MCF 10A (cell line): ENCODE measurements at regions not wholly inside any gene's neighbourhood (a gene's known extent, or its start where the extent isn't known, plus 50 kb on each side); places are given as distances from the start of the nearest gene placed in this dataset.

Source experiments
- BruUV-seq: library from RNA; stranded (reverse); fragments of 400-500 nt; replicated peaks from 2 replicates; lab custom pipeline; 2021; lab: Mats Ljungman, UMichigan
- CTCF ChIA-PET: fragments of 300-600 bp; sonication (Branson Sonifier 250); formaldehyde crosslinking; extraction: SDS; loops from one replicate; lab custom pipeline; 2021; ENCODE audit warnings: antibody characterized with exemption, inconsistent platforms; lab: Yijun Ruan, JAX
- POLR2A ChIA-PET: fragments of 300-600, 350-650 bp; sonication (Branson Sonifier 250); formaldehyde crosslinking; extraction: SDS; loops from one replicate; lab custom pipeline; 2020; ENCODE audit warnings: antibody characterized with exemption, inconsistent platforms; lab: Yijun Ruan, JAX
- DNase-seq: peaks from one replicate; pipeline ENCODE4 v3.0.0-alpha.2; 2018; ENCODE audit not compliant: unreplicated experiment
- H3K27ac Mint-ChIP-seq: one replicate; pipeline ENCODE4 v1.8.0; 2022; ENCODE audit warnings: mild to moderate bottlenecking, low read depth, mixed read lengths; ENCODE audit not compliant: unreplicated experiment
- H3K27me3 Mint-ChIP-seq: one replicate; pipeline ENCODE4 v1.8.0; 2022; ENCODE audit warnings: mixed read lengths; ENCODE audit not compliant: insufficient read depth, unreplicated experiment
- H3K36me3 Mint-ChIP-seq: one replicate; pipeline ENCODE4 v1.8.0; 2022; ENCODE audit warnings: mild to moderate bottlenecking, moderate library complexity, mixed read lengths; ENCODE audit not compliant: insufficient read depth, unreplicated experiment
- H3K4me1 Mint-ChIP-seq: one replicate; pipeline ENCODE4 v1.8.0; 2022; ENCODE audit warnings: mixed read lengths; ENCODE audit not compliant: insufficient read depth, unreplicated experiment
- H3K4me3 Mint-ChIP-seq: one replicate; pipeline ENCODE4 v1.8.0; 2022; ENCODE audit warnings: mild to moderate bottlenecking, moderate library complexity, mixed read lengths; ENCODE audit not compliant: unreplicated experiment
- H3K9me3 Mint-ChIP-seq: one replicate; pipeline ENCODE4 v1.8.0; 2022; ENCODE audit warnings: mixed read lengths; ENCODE audit not compliant: unreplicated experiment
- intact Hi-C: fragments of 100-400 bp; cut with micrococcal nuclease; formaldehyde crosslinking; loops from 2 replicates; pipeline ENCODE4 v1.14.1; 2022
- TF ChIP-seq, protein P1 (sequence below): fragments of 200-600 bp; IDR thresholded peaks from one replicate; pipeline ENCODE4 v1.8.0; 2022; ENCODE audit warnings: antibody characterized with exemption, mild to moderate bottlenecking; ENCODE audit not compliant: unreplicated experiment

DNA sequence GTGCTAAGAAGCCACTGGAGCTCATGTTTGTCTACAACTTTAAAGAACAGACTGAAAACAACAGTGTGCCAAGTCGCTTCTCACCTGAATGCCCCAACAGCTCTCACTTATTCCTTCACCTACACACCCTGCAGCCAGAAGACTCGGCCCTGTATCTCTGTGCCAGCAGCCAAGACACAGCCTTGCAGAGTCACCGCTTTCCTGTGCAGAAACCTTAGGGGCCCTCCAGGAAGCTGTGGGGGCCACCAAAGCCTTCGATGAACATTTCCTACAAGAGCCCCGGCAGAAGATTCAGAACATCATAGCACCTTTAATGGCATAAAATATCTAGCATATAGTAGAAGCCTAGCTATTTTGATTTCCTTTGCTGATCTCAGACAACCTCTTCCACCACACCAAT is 88.0 kb upstream of the PRSS58 start:
- TF ChIP-seq, protein P1, sequence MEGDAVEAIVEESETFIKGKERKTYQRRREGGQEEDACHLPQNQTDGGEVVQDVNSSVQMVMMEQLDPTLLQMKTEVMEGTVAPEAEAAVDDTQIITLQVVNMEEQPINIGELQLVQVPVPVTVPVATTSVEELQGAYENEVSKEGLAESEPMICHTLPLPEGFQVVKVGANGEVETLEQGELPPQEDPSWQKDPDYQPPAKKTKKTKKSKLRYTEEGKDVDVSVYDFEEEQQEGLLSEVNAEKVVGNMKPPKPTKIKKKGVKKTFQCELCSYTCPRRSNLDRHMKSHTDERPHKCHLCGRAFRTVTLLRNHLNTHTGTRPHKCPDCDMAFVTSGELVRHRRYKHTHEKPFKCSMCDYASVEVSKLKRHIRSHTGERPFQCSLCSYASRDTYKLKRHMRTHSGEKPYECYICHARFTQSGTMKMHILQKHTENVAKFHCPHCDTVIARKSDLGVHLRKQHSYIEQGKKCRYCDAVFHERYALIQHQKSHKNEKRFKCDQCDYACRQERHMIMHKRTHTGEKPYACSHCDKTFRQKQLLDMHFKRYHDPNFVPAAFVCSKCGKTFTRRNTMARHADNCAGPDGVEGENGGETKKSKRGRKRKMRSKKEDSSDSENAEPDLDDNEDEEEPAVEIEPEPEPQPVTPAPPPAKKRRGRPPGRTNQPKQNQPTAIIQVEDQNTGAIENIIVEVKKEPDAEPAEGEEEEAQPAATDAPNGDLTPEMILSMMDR: no peak
- no peaks in the 10 kb centered on the region for H3K4me1 Mint-ChIP-seq
- no peaks in the 10 kb centered on the region for H3K36me3 Mint-ChIP-seq
- CTCF ChIA-PET: interaction anchor here (3.7 kb wide), 1 partner anchor 12 kb away, joined by 19 read pairs; no protein-coding TSS in a partner anchor
- no peaks in the 10 kb centered on the region for H3K9me3 Mint-ChIP-seq
- no peak overlapping the region for H3K4me3 Mint-ChIP-seq
- H3K27me3 Mint-ChIP-seq: peaks cover 25% of the 10 kb centered on the region
- intact Hi-C loops: no loop called here
- BruUV-seq: no TSS peak
- POLR2A ChIA-PET: interaction anchor here (0.6 kb wide), 1 partner anchor 846 kb away, joined by 3 read pairs; no protein-coding TSS in a partner anchor
- no peak overlapping the region for H3K27ac Mint-ChIP-seq
- DNase-seq: no peak

DNA sequence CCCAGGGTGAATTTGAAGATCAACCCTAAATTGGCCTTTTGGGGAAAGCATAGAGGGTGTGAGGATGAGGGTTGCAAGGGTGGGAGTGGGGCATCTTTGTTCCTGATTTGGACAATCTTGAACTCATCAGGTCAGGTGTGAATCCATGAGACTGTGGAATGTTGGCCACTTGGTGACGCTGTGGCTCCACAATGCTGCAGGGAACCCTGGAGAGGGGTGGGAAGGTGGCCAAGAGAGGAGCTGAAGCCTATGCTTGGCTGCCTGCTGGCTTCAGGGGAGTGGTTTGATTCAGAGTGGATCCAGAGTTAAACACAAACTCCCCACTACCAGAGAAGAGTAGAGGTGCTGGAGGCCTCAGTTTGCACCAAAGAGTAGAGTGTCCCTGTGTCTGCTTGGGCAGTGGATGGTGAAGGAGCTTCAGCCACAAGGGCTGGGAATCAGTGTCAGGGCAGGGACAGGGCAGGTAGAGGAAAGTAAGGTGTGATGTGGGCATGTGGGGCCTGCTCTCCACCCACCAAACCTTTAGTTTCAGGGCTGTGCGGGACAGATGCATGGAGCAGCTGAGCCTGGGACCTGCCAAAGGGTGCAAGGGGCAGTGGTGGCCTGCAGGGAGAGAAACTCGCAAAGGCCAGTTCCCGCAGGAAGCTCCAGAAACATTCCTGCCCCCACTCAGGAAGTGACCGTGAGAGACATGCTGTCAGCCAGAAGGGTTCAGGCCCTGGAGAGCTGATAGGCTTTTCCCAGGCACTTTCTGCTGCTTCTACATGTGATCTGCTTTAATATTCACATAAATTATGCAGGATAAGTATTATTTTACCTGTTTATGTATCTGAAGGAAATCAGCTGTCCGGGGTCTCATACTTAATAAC is 81.0 kb upstream of the PRSS58 start:
- TF ChIP-seq, protein P1: peak; percentile 18
- ChIA-PET POLR2A (no interaction called here), CTCF (interaction anchor here (0.6 to 2.1 kb wide), 12 partner anchors 10 to 897 kb away, joined by 3 to 10 read pairs (median 4); no protein-coding TSS in a partner anchor)
- intact Hi-C loops: no loop called here
- BruUV-seq: no TSS peak
- Mint-ChIP-seq H3K27ac (no peak overlapping the region), H3K36me3 (no peaks in the 10 kb centered on the region), H3K4me3 (no peak overlapping the region), H3K9me3 (no peaks in the 10 kb centered on the region), H3K4me1 (no peaks in the 10 kb centered on the region), H3K27me3 (peaks cover 40% of the 10 kb centered on the region)
- DNase-seq: peak; percentile 76

DNA sequence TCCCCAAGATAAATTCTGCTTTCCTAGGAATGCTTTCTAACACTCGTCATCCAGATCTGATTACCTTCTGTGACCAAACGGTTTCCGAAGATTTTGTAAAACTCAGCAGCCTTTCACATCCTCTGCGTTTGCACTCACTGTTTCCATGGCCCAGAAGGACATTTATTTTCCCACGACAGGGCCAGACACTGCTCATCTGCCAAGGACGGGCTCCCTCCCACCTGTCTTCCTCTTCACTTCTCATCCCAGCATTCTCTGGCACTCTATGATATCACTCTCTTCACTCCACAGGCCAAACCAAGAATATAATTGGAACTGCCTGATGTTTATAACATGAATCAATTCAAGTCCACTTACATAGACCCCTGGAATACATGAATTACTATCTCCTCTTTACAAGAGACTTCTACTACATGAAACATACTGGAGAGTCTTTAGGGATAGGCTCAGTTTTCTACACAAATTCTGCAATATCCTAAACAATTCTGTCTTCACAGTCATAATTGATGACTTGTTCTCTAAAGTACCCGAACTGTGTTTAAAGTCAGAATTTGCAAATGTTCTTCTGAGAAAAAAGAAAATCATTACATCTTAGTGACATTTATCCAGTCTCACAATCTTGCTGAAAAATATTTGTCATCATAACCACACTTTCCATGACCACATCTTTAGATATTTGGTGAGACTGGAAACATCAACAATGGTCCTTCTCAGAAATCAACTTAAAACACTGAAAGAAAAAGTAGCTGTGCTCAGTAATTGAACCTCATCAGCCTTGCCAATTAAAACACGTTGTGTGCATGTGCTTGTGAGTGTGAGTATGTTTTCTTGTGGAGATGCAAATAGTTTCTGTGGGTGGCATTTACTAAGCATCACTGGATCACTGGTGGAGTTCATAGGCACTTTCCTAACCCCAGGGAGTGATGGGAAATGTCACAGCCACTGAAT is 79.5 kb upstream of the PRSS58 start:
- H3K36me3 Mint-ChIP-seq: no peaks in the 10 kb centered on the region
- intact Hi-C loops: no loop called here
- H3K27ac Mint-ChIP-seq: no peak overlapping the region
- DNase-seq: no peak
- TF ChIP-seq, protein P1: no peak
- H3K27me3 Mint-ChIP-seq: peaks cover 42% of the 10 kb centered on the region
- H3K4me1 Mint-ChIP-seq: no peaks in the 10 kb centered on the region
- ChIA-PET CTCF (interaction anchor here (0.6 to 0.8 kb wide), 4 partner anchors 18 to 122 kb away, joined by 3 to 4 read pairs (median 3); no protein-coding TSS in a partner anchor), POLR2A (no interaction called here)
- no TSS peak for BruUV-seq
- no peaks in the 10 kb centered on the region for H3K9me3 Mint-ChIP-seq
- H3K4me3 Mint-ChIP-seq: no peak overlapping the region
